ENCODE measurements at regions not wholly inside any gene's neighbourhood (a gene's known extent, or its start where the extent isn't known, plus 50 kb on each side); places are given as distances from the start of the nearest gene placed in this dataset.

- no peak for DNase-seq
These were observed 53.5 kb upstream of the CHODL start for GRCh38 chr21:18191139-18191538.

- no peak for DNase-seq
These were observed 66.1 kb upstream of the CHODL start for GRCh38 chr21:18178509-18178908.

GRCh38 chr21:18174370-18174769 is 70.3 kb upstream of the CHODL start:
- no peak for DNase-seq

- DNase-seq = no peak
These were observed 73.8 kb upstream of the CHODL start for GRCh38 chr21:18170829-18171228.

GRCh38 chr21:18170221-18170620 is 74.4 kb upstream of the CHODL start:
- DNase-seq = no peak

- DNase-seq = no peak
These were observed 76.5 kb upstream of the CHODL start for GRCh38 chr21:18168108-18168507.

GRCh38 chr21:18164933-18165332 is 79.7 kb upstream of the CHODL start:
- DNase-seq = no peak

GRCh38 chr21:18164483-18164882 is 80.2 kb upstream of the CHODL start:
- DNase-seq = no peak

GRCh38 chr21:18163956-18164355 is 80.7 kb upstream of the CHODL start:
- no peak for DNase-seq

- DNase-seq = no peak
These were observed 82.8 kb upstream of the CHODL start for GRCh38 chr21:18161841-18162240.

GRCh38 chr21:18157406-18157805 is 87.2 kb upstream of the CHODL start:
- DNase-seq = no peak

GRCh38 chr21:18155508-18156193 is 89.0 kb upstream of the CHODL start:
- peak; percentile 22 for DNase-seq

- no peak for DNase-seq
These were observed 91.6 kb upstream of the CHODL start for GRCh38 chr21:18153063-18153462.

- no peak for DNase-seq
These were observed 92.3 kb upstream of the CHODL start for GRCh38 chr21:18152371-18152770.

GRCh38 chr21:18151046-18151445 is 93.6 kb upstream of the CHODL start:
- DNase-seq = no peak

GRCh38 chr21:18148401-18148800 is 96.2 kb upstream of the CHODL start:
- no peak for DNase-seq

- no peak for DNase-seq
These were observed 97.0 kb upstream of the CHODL start for GRCh38 chr21:18147678-18148077.

- no peak for DNase-seq
These were observed 97.8 kb upstream of the CHODL start for GRCh38 chr21:18146820-18147219.

GRCh38 chr21:18144339-18144738 is 100.3 kb upstream of the CHODL start:
- no peak for DNase-seq

GRCh38 chr21:18142655-18143054 is 102.0 kb upstream of the CHODL start:
- DNase-seq = no peak

- no peak for DNase-seq
These were observed 106.1 kb upstream of the CHODL start for GRCh38 chr21:18138507-18138906.

GRCh38 chr21:18129526-18129925 is 115.1 kb upstream of the CHODL start:
- DNase-seq = no peak

- DNase-seq = no peak
These were observed 126.1 kb upstream of the CHODL start for GRCh38 chr21:18118566-18118965.

GRCh38 chr21:18117176-18117575 is 127.5 kb upstream of the CHODL start:
- no peak for DNase-seq

- DNase-seq = no peak
These were observed 129.8 kb upstream of the CHODL start for GRCh38 chr21:18114810-18115209.

- no peak for DNase-seq
These were observed 139.8 kb upstream of the CHODL start for GRCh38 chr21:18104802-18105201.
